ENCODE measurements at regions not wholly inside any gene's neighbourhood (a gene's known extent, or its start where the extent isn't known, plus 50 kb on each side); places are given as distances from the start of the nearest gene placed in this dataset.

GRCh38 chr4:115334736-115335411 lies 221.5 kb upstream of the NDST4 start:
- Histone ChIP-seq H3K4me3 (no peak overlapping the region), H3K27me3 (ENCODE audit: control insufficient read depth in 3 of 3, insufficient read depth in 3 of 3, low read length in 2 of 3) (no peaks in the 10 kb centered on the region), H3K9ac (ENCODE audit: insufficient read depth in 1 of 2, low read length in 2 of 2) (no peak overlapping the region), H3K27ac (ENCODE audit: low read depth in 1 of 2, low read length in 1 of 2) (no peak overlapping the region), H3K36me3 (ENCODE audit: control insufficient read depth in 4 of 4, insufficient read depth in 4 of 4, low read length in 4 of 4) (no peaks in the 10 kb centered on the region), H3K4me1 (ENCODE audit: control insufficient read depth in 5 of 5, insufficient read depth in 5 of 5, low read length in 5 of 5) (no peaks in the 10 kb centered on the region), H3K9me3 (ENCODE audit: control insufficient read depth in 4 of 4, insufficient read depth in 3 of 4, low read length in 3 of 4) (no peaks in the 10 kb centered on the region)
- no peak for TF ChIP-seq CTCF (IDR thresholded peaks at IDR 0.05; ENCODE audit: control extremely low read depth, extremely low read depth)
- DNase-seq (no peak), ATAC-seq (ENCODE audit: insufficient read depth, low FRiP score) (no peak)
- 81 to 88% methylated on average over 4 of the region's 4 CpGs for WGBS, 2 donors

- TF ChIP-seq CTCF (IDR thresholded peaks at IDR 0.05; ENCODE audit: control extremely low read depth, extremely low read depth), result no peak
- Histone ChIP-seq H3K4me1 (ENCODE audit: control insufficient read depth in 5 of 5, insufficient read depth in 5 of 5, low read length in 5 of 5) (no peaks in the 10 kb centered on the region), H3K27ac (ENCODE audit: low read depth in 1 of 2, low read length in 1 of 2) (no peak overlapping the region), H3K9ac (ENCODE audit: insufficient read depth in 1 of 2, low read length in 2 of 2) (no peak overlapping the region), H3K9me3 (ENCODE audit: control insufficient read depth in 4 of 4, insufficient read depth in 3 of 4, low read length in 3 of 4) (no peaks in the 10 kb centered on the region), H3K27me3 (ENCODE audit: control insufficient read depth in 3 of 3, insufficient read depth in 3 of 3, low read length in 2 of 3) (no peaks in the 10 kb centered on the region), H3K36me3 (ENCODE audit: control insufficient read depth in 4 of 4, insufficient read depth in 4 of 4, low read length in 4 of 4) (no peaks in the 10 kb centered on the region), H3K4me3 (no peak overlapping the region)
- WGBS, 2 donors, result 57 to 93% methylated on average over 1 of the region's 1 CpG
- DNase-seq (no peak), ATAC-seq (ENCODE audit: insufficient read depth, low FRiP score) (no peak)
Measured at GRCh38 chr4:115332078-115332477, 218.7 kb upstream of the NDST4 start.

GRCh38 chr4:115331241-115331640 lies 217.8 kb upstream of the NDST4 start:
- no peaks in the 10 kb centered on the region for H3K27me3 ChIP-seq (ENCODE audit: control insufficient read depth in 3 of 3, insufficient read depth in 3 of 3, low read length in 2 of 3)
- 76 to 93% methylated on average over 2 of the region's 2 CpGs for WGBS, 2 donors
- H3K36me3 ChIP-seq (ENCODE audit: control insufficient read depth in 4 of 4, insufficient read depth in 4 of 4, low read length in 4 of 4), result no peaks in the 10 kb centered on the region
- no peaks in the 10 kb centered on the region for H3K4me1 ChIP-seq (ENCODE audit: control insufficient read depth in 5 of 5, insufficient read depth in 5 of 5, low read length in 5 of 5)
- no peak for TF ChIP-seq CTCF (IDR thresholded peaks at IDR 0.05; ENCODE audit: control extremely low read depth, extremely low read depth)
- ATAC-seq (ENCODE audit: insufficient read depth, low FRiP score) (no peak), DNase-seq (no peak)
- H3K9me3 ChIP-seq (ENCODE audit: control insufficient read depth in 4 of 4, insufficient read depth in 3 of 4, low read length in 3 of 4), result no peaks in the 10 kb centered on the region
- H3K27ac ChIP-seq (ENCODE audit: low read depth in 1 of 2, low read length in 1 of 2), result no peak overlapping the region
- no peak overlapping the region for H3K9ac ChIP-seq (ENCODE audit: insufficient read depth in 1 of 2, low read length in 2 of 2)
- H3K4me3 ChIP-seq, result no peak overlapping the region

GRCh38 chr4:115325836-115326235 lies 212.4 kb upstream of the NDST4 start:
- no peak for DNase-seq
- ATAC-seq (ENCODE audit: insufficient read depth, low FRiP score), result no peak
- Histone ChIP-seq H3K27me3 (ENCODE audit: control insufficient read depth in 3 of 3, insufficient read depth in 3 of 3, low read length in 2 of 3) (no peaks in the 10 kb centered on the region), H3K9ac (ENCODE audit: insufficient read depth in 1 of 2, low read length in 2 of 2) (no peak overlapping the region), H3K36me3 (ENCODE audit: control insufficient read depth in 4 of 4, insufficient read depth in 4 of 4, low read length in 4 of 4) (no peaks in the 10 kb centered on the region), H3K4me3 (no peak overlapping the region), H3K9me3 (ENCODE audit: control insufficient read depth in 4 of 4, insufficient read depth in 3 of 4, low read length in 3 of 4) (no peaks in the 10 kb centered on the region), H3K4me1 (ENCODE audit: control insufficient read depth in 5 of 5, insufficient read depth in 5 of 5, low read length in 5 of 5) (peaks cover 0 to 9% (median 0%) of the 10 kb centered on the region in 5 donors), H3K27ac (ENCODE audit: low read depth in 1 of 2, low read length in 1 of 2) (no peak overlapping the region)
- TF ChIP-seq CTCF (IDR thresholded peaks at IDR 0.05; ENCODE audit: control extremely low read depth, extremely low read depth), result no peak
- WGBS, 2 donors, result 23 to 44% methylated on average over 2 of the region's 2 CpGs

Data from lung (tissue), 11 donors.